K562 (cell line): ENCODE measurements at regions not wholly inside any gene's neighbourhood (a gene's known extent, or its start where the extent isn't known, plus 50 kb on each side); places are given as distances from the start of the nearest gene placed in this dataset.

Experiments used
- ATAC-seq: fragments of 200-7000 bp; cut with Tn5 transposase; 3 replicates; pipeline ENCODE4 v1.9.1; 2020; ENCODE audit warnings: moderate library complexity
- BruUV-seq: library from RNA; stranded (reverse); fragments of 400-500 nt; replicated peaks from 2 replicates; lab custom pipeline; 2021; lab: Mats Ljungman, UMichigan
- CTCF ChIA-PET: fragments of 300-600 bp; formaldehyde crosslinking; extraction: SDS; loops from one replicate; lab custom pipeline; 2021; ENCODE audit warnings: low intra/inter-chr PET ratio; lab: Yijun Ruan, JAX
- POLR2A ChIA-PET: fragments of 300-600, 350-650 bp; sonication (Branson Sonifier 250); formaldehyde crosslinking; extraction: SDS; loops from one replicate; lab custom pipeline; 2021; ENCODE audit warnings: antibody characterized with exemption, inconsistent platforms; lab: Yijun Ruan, JAX
- DNase-seq, 4 experiments: peaks; one replicate each; pipeline versions ENCODE4 v3.0.0 to v3.0.0-alpha.2; 2011 to 2018; ENCODE audit warnings: low spot score in 3 of 4, mixed read lengths in 3 of 4; ENCODE audit errors: extremely low read depth in 1 of 4
- FAIRE-seq: peaks from 2 replicates; lab custom pipeline; 2011; peaks lifted over from hg19 to GRCh38; lab: Jason Lieb, UNC
- H2AFZ ChIP-seq: 2 replicates; pipeline ENCODE4 v1.6.0; 2011; ENCODE audit warnings: low read depth, low read length, control low read depth, inconsistent platforms
- H3K27ac ChIP-seq: fragments of 200-600 bp; 3 replicates; pipeline ENCODE4 v1.8.0; 2011; ENCODE audit warnings: low read depth, mild to moderate bottlenecking, control low read depth, inconsistent platforms, low read length, moderate library complexity, mixed read lengths; ENCODE audit errors: extremely low read depth
- H3K27me3 ChIP-seq, 2 experiments: fragments of 300-600 bp in 1 of 2; 2 replicates in 1 of 2; 3 replicates in 1 of 2; pipeline versions ENCODE4 v1.6.0 to v1.8.0; 2011; ENCODE audit warnings: inconsistent platforms in 2 of 2, low read length in 2 of 2, mild to moderate bottlenecking in 1 of 2, mixed read lengths in 1 of 2, moderate library complexity in 1 of 2; ENCODE audit not compliant: control insufficient read depth in 2 of 2, insufficient read depth in 2 of 2
- H3K36me3 ChIP-seq: fragments of 300-600 bp; 3 replicates; pipeline ENCODE4 v1.8.0; 2011; ENCODE audit warnings: mild to moderate bottlenecking, low read length, inconsistent platforms; ENCODE audit not compliant: control insufficient read depth, insufficient read depth
- H3K4me1 ChIP-seq, 2 experiments: fragments of 200-600 bp in 1 of 2; replicated peaks in 1 of 2; 2 replicates in 1 of 2; 3 replicates in 1 of 2; pipeline versions ENCODE4 v1.5.1 to v1.8.0; 2011; ENCODE audit warnings: inconsistent platforms in 2 of 2, low read length in 2 of 2, mild to moderate bottlenecking in 1 of 2, mixed read lengths in 1 of 2, moderate library complexity in 1 of 2; ENCODE audit not compliant: control insufficient read depth in 2 of 2, insufficient read depth in 2 of 2
- H3K4me2 ChIP-seq: 2 replicates; pipeline ENCODE4 v1.6.1; 2011; ENCODE audit warnings: low read length, control low read depth, inconsistent platforms, mixed read lengths; ENCODE audit not compliant: insufficient read depth
- H3K4me3 ChIP-seq: fragments of 200-600 bp; sonication (generic), shearing (Covaris generic); 2 replicates; pipeline ENCODE4 v1.5.1; 2016; ENCODE audit warnings: control low read depth, inconsistent platforms
- H3K79me2 ChIP-seq: fragments of 200-600 bp; 3 replicates; pipeline ENCODE4 v1.8.0; 2011; ENCODE audit warnings: low read length, inconsistent platforms; ENCODE audit not compliant: control insufficient read depth, insufficient read depth
- H3K9ac ChIP-seq, 2 experiments: 2 replicates each; pipeline versions ENCODE4 v1.6.0 to v1.6.1; 2011; ENCODE audit warnings: low read depth in 2 of 2, low read length in 2 of 2, control low read depth in 1 of 2, inconsistent platforms in 1 of 2, mild to moderate bottlenecking in 1 of 2, mixed read lengths in 1 of 2; ENCODE audit not compliant: insufficient read depth in 1 of 2
- H3K9me1 ChIP-seq: one replicate; pipeline ENCODE4 v1.6.0; 2011; ENCODE audit warnings: inconsistent platforms, mild to moderate bottlenecking, low read length, moderate library complexity; ENCODE audit not compliant: control insufficient read depth, insufficient read depth
- H3K9me3 ChIP-seq: replicated peaks from 2 replicates; pipeline ENCODE4 v1.5.1; 2011; ENCODE audit warnings: low read depth, low read length, inconsistent platforms; ENCODE audit not compliant: control insufficient read depth, insufficient read depth
- H4K20me1 ChIP-seq: replicated peaks from 2 replicates; pipeline ENCODE4 v1.6.1; 2011; ENCODE audit warnings: low read length, inconsistent platforms, mixed read lengths; ENCODE audit not compliant: control insufficient read depth, insufficient read depth
- ARID2 ChIP-seq: fragments of 450-650 bp; IDR thresholded peaks from 2 replicates; pipeline ENCODE4 v1.6.1; 2017; ENCODE audit warnings: antibody characterized with exemption, mild to moderate bottlenecking
- BRCA1 ChIP-seq, 2 experiments: fragments of 450-650 bp in 1 of 2; sonication (generic) in 1 of 2; formaldehyde crosslinking in 1 of 2; IDR thresholded peaks; 2 replicates each; pipeline versions ENCODE4 v1.5.0 to v1.6.1; 2017 to 2020; ENCODE audit warnings: mild to moderate bottlenecking in 1 of 2, missing genetic modification reagents in 1 of 2
- JUNB ChIP-seq: fragments of 450-650 bp; formaldehyde crosslinking; conservative IDR thresholded peaks from 2 replicates; pipeline ENCODE4 v1.4.0; 2020; ENCODE audit warnings: mild to moderate bottlenecking
- MBD2 ChIP-seq: sonication (generic); IDR thresholded peaks from 2 replicates; pipeline ENCODE4 v1.6.1; 2016; ENCODE audit warnings: low read depth, borderline replicate concordance
- MEF2D ChIP-seq: conservative IDR thresholded peaks from 2 replicates; pipeline ENCODE4 v1.6.1; 2016; ENCODE audit warnings: low read depth, missing genetic modification characterization, missing compliant biosample characterization
- MYC ChIP-seq, 2 experiments: fragments of 250-450 bp in 1 of 2; sonication (Bioruptor Pico) in 1 of 2; IDR thresholded peaks; 2 replicates each; pipeline versions ENCODE4 v1.5.1 to v1.6.1; 2012 to 2021; ENCODE audit warnings: low read depth in 2 of 2, borderline replicate concordance in 1 of 2, improper control_type of control experiment in 1 of 2, low read length in 1 of 2, mild to moderate bottlenecking in 1 of 2, moderate library complexity in 1 of 2
- NR0B1 ChIP-seq: fragments of 450-650 bp; IDR thresholded peaks from one replicate; pipeline ENCODE4 v1.6.1; 2018; ENCODE audit warnings: mild to moderate bottlenecking, moderate library complexity; ENCODE audit not compliant: partially characterized antibody
- PCBP2 ChIP-seq: fragments of 200-400 bp; formaldehyde crosslinking; IDR thresholded peaks from 2 replicates; pipeline ENCODE4 v1.6.1; 2018; ENCODE audit warnings: low read length, low read depth, mild to moderate bottlenecking, moderate library complexity; ENCODE audit not compliant: poor library complexity, severe bottlenecking
- TCF7 ChIP-seq: sonication (generic); IDR thresholded peaks from 2 replicates; pipeline ENCODE4 v1.6.1; 2016; ENCODE audit warnings: antibody characterized with exemption, borderline replicate concordance
- THRB ChIP-seq: fragments of 450-650 bp; formaldehyde crosslinking; conservative IDR thresholded peaks from 2 replicates; pipeline ENCODE4 v1.4.0; 2022; ENCODE audit warnings: mild to moderate bottlenecking, missing genetic modification characterization
- XRCC3 ChIP-seq: fragments of 450-650 bp; IDR thresholded peaks from 2 replicates; pipeline ENCODE4 v1.6.1; 2017; ENCODE audit warnings: mild to moderate bottlenecking, moderate library complexity
- ZBTB5 ChIP-seq: fragments of 450-650 bp; IDR thresholded peaks from 2 replicates; pipeline ENCODE4 v1.6.1; 2017; ENCODE audit warnings: antibody characterized with exemption
- ZNF778 ChIP-seq: fragments of 450-650 bp; formaldehyde crosslinking; IDR thresholded peaks from 2 replicates; pipeline ENCODE4 v1.4.0; 2020; ENCODE audit warnings: mild to moderate bottlenecking, moderate library complexity
- WGBS: fragments of 100-300 bp; shearing (Covaris generic); methylation state at CpG from one replicate; pipeline ENCODE4 v1.1.6; 2016; ENCODE audit warnings: low coverage, mixed read lengths; ENCODE audit not compliant: insufficient coverage; ENCODE audit errors: missing lambda C conversion rate; 5-methylcytosine and 5-hydroxymethylcytosine counted together
- in situ Hi-C: fragments of 300-500 bp; cut with MboI; formaldehyde crosslinking; loops from 4 replicates; pipeline ENCODE4 v1.15.0; 2018; ENCODE audit warnings: inconsistent platforms, mixed read lengths
- intact Hi-C: fragments of 100-400 bp; cut with micrococcal nuclease; formaldehyde crosslinking; loops from 2 replicates; pipeline ENCODE4 v1.14.2; 2022

- TF ChIP-seq THRB (no peak), ARID2 (no peak), ZBTB5 (no peak), ZNF778 (CRISPR knock-in tag) (no peak), MEF2D (tag) (no peak), TCF7 (no peak)
Measured at GRCh38 chr16:73166947-73167550, 119.1 kb upstream of the ZFHX3 start (continued).

- H3K9me3 ChIP-seq = no peaks in the 10 kb centered on the region
- intact Hi-C loops (no loop called here), in situ Hi-C loops (no loop called here)
- BruUV-seq = no TSS peak
- no peaks in the 10 kb centered on the region for H4K20me1 ChIP-seq
- ATAC-seq = no peak
- H3K4me2 ChIP-seq = no peak overlapping the region
- CTCF ChIA-PET = no interaction called here
- TF ChIP-seq NR0B1 = no peak
- TF ChIP-seq BRCA1 (IDR thresholded peaks at IDR 0.05) = no peak
- TF ChIP-seq BRCA1 (CRISPR knock-in tag; IDR thresholded peaks at IDR 0.05) = no peak
- TF ChIP-seq MYC (IDR thresholded peaks at IDR 0.05; ENCODE audit: low read depth, low read length) = no peak
- TF ChIP-seq MYC (CRISPR knock-in tag; IDR thresholded peaks at IDR 0.05; ENCODE audit: borderline replicate concordance, low read depth) = no peak
- no peak for TF ChIP-seq MBD2
- TF ChIP-seq PCBP2 = no peak
- no peak for TF ChIP-seq JUNB (CRISPR knock-in tag)
- TF ChIP-seq XRCC3 = no peak
- H3K4me1 ChIP-seq = no peaks in the 10 kb centered on the region
- no peak overlapping the region for H3K27ac ChIP-seq
- H3K79me2 ChIP-seq = no peaks in the 10 kb centered on the region
- H3K36me3 ChIP-seq = no peaks in the 10 kb centered on the region
- WGBS = 0% methylated on average over 4 of the region's 5 CpGs
- H2AFZ ChIP-seq = no peak overlapping the region
- H3K9ac ChIP-seq = no peak overlapping the region
- H3K9me1 ChIP-seq = no peaks in the 10 kb centered on the region
- no peak for FAIRE-seq
- DNase-seq = no peak
- peaks cover 0 to 8% of the 10 kb centered on the region in 2 experiments; a peak in 2 of 5 replicates for H3K27me3 ChIP-seq
- POLR2A ChIA-PET = interaction anchor here (0.6 kb wide), 1 partner anchor 113 kb away, joined by 3 read pairs; no protein-coding TSS in a partner anchor
- no peak overlapping the region for H3K4me3 ChIP-seq
Measured at GRCh38 chr16:73166441-73166851, 118.5 kb upstream of the ZFHX3 start.
